ENCODE measurements at regions not wholly inside any gene's neighbourhood (a gene's known extent, or its start where the extent isn't known, plus 50 kb on each side); places are given as distances from the start of the nearest gene placed in this dataset.

DNA sequence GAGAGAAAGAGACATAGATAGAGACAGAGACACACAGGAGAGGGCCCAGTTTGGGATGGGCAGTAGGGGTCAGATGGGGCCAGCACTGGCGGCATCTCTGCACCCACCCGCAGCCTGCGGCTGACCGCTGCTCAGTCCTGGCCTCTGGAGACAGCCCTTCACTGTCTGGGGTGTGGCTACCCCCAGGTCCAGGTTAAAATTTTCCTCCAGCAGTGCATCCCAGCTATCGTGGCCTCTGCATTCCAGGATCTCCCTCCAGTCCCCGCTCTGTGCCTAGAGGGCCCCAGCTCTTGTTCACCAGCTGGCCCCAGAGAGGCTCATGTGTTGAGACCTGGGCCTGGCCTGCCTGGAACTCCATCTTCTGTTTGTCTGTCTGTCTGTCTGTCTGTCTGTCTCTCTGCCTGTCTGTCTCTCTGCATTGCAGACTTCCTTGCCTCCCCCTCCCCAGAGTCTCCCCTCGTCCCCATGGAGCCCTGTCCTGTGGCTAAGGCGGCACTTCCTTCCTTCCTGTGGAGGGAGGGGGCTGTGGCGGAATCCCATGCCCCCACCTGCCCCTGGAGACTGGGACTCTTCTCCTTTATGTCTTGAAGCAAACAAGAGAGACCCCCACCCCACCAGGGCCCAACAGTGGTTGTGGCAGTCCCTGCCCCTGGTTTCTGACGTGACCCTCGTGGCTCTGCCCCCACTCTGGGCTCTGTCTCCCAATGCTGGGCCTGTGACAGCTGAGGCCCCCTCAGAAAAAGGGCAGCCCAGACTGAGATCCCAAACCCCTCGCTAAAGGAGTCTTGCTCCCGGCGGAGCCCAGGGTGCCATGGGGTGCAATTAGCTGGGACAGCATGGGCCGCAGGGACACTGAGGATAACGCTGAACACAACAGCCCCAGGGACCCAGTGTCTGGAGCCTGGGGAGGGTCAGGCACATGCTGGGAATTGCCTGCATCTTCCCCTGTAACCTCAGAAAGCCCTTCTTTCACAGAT lies 241.8 kb downstream of the NPHP4 start:
- no peak for DNase-seq (ENCODE audit: low read depth in 2 of 2)

DNA sequence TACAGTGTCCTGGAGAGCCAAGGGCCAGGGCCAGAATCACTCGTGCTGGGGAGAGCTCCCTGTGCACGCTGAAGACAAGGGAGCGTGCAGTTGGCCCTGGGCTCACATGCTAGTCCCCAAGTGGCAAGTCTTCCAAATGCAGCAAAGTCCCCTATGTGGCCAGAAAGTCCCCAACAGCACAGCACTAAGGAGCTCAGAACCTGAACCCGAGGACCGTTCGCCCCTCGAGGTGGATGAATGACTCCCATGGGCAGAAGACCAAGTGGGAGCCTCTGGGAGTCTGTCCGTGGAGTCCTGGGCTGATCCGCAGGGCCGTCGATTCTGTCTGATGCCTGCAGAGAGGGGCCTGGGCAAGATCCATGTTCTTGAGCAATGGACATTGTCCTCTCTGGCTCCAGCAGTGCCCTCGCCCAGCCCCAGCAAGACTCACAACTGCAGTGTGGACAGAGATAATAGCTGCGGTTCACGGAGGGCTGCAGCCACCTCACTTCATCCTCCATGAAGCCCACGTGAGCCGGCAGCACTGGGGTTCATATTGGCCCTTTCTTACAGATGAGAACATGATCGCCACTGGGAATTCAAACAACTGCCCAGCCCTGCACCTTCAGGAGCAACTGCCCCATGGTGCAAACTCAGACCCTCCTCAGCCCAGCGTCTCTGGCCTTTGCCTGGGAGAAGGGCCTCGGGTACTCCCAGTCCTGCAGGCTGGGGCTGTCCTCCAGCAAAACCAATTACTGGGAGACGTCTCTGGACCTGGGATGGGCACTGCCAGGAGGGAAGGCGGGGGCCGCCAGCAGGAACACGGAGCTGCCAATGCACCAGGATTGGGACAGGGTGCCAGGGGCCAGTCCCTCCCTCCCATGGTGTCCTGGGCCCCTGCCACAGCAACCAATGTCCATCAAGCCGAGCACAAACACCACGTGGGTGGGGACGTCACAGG lies 243.7 kb downstream of the NPHP4 start:
- DNase-seq (ENCODE audit: low read depth in 2 of 2), result no peak

DNA sequence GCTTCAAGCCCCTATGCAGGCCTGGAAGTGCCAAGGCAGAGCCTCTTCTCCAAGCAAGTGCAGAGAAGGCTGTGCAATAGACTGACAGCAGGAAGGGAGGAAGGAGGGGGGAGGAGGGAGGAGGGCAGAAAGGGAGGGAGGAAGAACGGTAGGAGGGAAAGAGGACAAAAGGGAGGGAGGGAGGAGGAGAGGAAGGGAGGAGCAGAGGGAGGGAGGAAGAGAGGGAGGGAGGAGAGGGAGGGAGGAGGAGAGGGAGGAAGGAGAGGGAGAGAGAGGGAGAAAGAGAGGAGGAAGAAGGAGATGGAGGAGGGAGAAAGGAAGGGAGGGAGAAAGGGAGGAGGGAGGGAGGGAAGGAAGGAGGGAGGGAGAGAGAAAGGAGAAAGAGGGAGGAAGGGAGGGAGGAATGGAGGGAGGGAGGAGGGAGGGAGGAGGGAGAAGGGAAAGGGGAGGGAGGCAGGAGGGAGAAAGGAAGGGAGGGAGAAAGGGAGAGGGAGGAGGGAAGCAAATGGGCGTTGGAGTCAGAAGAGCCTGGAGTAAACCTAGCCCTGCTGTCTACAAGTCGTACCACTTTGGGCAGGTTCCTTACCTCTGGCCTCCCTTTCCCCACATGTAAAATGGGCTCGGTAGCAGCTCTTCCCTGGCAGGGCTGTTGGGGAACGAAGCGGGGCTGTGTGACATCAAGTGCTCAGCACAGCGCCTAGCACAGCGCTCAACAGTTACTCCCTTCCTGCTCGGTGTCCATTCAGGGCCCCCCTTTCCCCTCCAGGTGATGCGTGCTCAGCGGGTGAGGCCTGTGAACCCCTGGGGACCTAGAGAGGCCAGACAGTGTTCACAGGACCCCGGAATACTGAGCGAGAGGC lies 244.6 kb downstream of the NPHP4 start:
- no peak for DNase-seq (ENCODE audit: low read depth in 2 of 2)

GRCh38 chr1:5746611-5747425 lies 245.4 kb downstream of the NPHP4 start:
- DNase-seq (ENCODE audit: low read depth in 2 of 2), result no peak

GRCh38 chr1:5745800-5746610 lies 246.2 kb downstream of the NPHP4 start:
- peak; percentile 8 to 13 for DNase-seq (ENCODE audit: low read depth in 2 of 2)

DNA sequence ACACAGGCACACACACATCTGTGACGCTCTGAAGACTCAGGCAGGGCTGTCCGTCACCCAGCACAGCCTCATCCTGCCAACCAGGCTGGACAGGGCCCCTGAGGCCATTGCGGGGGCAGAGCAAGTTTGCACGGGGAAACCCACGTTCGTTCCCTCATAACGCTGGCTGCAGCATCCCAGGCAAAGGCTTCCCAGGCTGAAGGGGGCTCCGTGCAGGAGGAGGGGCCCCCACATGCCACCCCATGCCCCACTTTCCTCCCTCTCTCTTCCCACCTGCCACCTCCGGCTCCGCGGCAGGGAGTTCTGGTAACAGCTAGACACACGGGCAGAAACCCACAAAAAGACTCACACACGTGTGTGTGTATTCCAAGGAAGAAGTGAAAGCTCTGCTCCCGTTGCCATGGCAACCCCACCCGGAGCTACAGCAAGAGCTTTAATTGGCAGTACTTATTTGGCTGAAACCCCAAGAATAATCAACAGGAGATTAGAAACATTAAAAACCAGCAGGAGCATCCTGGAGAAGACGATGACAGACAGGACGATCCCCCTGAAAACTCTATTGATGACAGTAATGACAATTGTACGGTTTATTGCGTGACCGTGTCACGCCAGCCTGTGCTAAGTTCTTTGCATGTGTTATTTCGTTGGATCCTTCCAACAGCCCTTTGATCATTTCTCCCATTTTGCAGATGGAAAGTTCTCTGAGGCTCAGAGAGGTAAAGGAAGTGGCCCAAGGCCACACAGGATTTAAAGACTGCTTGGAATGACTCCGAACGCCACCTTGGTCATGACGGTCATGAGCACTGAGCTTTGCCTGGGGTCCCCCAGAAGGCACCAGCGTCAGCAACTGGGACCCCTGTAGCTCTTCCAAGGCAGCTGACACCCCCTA lies 247.1 kb downstream of the NPHP4 start:
- DNase-seq (ENCODE audit: low read depth in 2 of 2), result no peak

GRCh38 chr1:5744341-5744740 lies 247.9 kb downstream of the NPHP4 start:
- DNase-seq (ENCODE audit: low read depth in 2 of 2), result no peak

DNA sequence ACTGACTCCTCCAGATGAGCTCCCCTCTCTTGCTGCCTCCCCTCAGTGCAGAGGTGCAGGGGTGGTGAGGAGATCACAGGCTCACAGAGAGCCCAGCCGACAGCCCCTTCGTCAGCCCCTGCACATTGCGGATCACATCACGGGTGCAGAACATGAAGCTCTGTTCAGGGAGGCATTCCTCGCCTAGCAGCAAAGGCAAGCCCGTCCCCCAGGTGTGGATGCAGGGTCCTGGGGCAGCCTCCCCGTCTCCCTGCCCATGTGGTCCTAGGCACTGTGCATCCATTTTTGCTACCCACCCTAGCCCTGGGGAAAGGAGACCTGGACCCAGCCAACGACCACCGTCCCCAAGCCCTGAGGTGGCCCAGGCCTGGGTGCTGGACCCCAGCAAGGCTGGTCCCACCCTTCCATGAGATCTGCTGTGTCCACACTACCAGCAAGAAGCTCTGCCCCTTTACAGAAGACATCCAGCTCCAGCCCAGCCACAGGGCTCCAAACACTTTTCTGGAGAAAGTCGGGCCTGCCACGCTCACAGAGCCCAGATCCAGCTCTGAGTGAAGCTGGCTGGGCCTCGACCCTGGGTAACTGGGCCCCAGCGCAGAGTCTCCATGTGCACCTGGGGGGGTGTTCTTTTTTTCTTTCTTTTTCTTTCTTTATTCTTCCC lies 248.7 kb downstream of the NPHP4 start:
- no peak for DNase-seq (ENCODE audit: low read depth in 2 of 2)

- no peak for DNase-seq (ENCODE audit: low read depth in 2 of 2)
Observed at GRCh38 chr1:5742801-5743200, 249.4 kb downstream of the NPHP4 start.

DNA sequence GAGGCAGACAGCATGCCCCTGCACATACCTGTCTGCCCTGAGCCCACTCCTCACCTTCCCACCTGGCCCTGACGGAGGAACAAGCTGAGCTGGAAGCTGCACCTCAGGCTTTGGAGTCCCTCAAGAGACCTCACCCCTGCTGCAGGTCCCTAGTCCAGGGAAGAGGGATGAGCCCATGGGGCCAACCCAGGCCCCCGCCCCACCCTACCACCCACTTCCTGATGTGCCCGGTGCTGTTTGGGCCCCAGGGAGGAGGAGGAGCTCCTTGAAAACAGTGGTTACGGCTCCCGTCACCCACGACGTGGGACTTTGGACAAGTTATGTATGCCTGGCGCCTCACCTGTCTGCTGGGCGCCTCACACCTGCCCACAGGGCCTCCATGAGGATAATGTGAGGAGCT lies 250.2 kb downstream of the NPHP4 start:
- DNase-seq (ENCODE audit: low read depth in 2 of 2), result no peak

DNA sequence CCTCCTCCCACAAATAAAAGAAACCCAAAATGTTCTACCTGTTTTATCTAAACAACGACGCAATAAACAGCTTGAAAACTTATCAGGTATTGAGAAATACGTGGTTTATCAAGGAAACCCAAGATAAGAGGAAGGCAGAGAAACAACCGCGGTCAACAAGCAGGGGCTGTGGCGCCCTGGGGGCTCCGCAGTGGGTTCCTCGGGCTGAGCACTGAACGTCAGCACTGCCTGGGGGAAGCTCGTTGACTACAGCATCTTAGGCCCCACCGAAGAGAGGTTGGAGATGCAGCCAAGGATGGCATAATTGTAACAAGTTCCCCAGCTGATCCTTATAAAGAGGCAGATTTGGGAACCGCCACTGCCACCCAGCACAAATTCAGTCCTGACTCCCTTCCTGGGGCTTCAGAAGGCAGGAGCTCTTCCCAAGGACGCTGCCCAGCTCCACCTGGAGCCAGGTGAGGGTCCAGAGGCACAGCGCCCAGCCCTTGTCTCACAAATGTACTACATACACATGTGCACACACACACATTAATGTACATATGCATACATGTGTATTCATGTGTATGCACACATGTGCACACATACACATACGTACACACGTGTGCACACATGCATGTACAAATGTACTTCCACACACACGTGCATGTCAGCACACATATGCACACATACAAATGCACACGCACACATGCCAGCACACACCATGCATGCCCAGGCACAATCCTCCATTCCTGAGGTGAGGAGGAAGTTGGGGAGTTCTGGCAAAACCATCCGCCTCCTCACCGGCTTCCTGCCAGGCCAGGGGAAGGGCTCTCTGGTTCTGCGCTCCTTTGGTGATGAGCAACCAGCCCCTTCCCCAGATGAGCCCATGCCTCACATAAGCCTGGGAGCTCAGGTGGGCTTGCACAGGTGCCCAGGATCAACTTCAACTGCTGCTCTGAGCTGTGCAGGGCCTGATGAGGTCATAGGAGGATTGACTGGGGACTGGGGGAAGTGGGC lies 251.1 kb downstream of the NPHP4 start:
- DNase-seq (ENCODE audit: low read depth in 2 of 2), result no peak

DNA sequence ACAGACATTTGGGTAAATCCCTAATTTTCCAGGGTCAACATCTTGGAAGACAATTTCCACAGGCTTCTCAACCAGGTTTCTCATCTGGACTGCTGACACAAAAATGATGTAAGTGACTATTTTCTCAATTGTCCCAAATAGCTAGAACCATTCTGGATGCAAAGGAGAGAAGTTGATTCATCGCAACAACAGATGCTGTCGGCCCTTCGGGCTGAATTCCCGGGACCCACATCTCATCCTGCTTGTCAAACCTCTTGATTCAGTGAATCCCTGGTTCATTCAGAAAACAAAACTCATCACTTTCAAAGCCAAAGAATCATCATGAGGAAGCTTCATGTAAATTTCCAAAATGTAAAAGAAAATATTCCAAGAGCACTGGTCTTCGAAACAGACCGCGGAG lies 251.8 kb downstream of the NPHP4 start:
- DNase-seq (ENCODE audit: low read depth in 2 of 2), result no peak

DNA sequence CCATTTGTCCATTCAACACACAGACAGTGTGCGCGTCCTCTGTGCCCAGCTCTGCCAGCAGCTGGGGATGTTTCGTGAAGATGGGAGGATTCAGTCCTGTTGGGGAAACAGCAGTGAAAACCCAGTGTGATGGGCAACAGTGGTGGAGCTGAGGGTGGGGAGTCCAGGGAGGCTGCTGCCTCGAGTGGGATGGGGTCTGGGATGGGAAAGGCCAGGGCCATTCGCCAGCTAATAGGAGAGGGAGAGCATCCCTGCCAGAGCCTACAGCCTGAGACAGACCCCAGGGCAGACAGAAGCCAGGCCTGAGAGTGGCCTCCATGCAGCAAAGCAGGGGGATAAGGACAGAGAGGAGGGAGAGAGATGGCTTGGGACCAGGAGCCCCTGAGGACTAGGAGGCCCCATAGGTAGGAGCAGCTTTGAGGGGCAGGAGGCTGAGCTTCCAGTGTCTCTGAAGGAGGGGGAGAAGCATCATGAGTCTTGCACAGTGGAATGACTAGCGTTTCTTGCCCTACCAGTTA lies 252.6 kb downstream of the NPHP4 start:
- DNase-seq (ENCODE audit: low read depth in 2 of 2), result no peak

- no peak for DNase-seq (ENCODE audit: low read depth in 2 of 2)
Observed at GRCh38 chr1:5738911-5739462, 253.2 kb downstream of the NPHP4 start.

DNA sequence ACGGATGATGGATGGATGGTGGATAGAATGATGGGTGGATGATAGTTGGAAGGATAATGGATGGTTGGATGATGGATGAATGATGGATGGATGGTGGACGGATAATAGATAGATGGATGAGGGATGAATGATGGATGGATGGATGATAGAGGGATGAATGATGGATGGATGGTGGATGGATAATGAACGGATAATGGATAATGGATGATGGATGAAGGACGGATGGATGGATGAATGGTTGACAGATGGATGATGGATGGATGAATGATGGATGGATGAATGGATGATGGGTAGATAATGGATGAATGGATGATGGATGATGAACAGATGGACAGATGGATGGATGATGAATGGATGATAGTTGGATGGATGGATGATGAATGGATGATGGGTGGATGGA lies 255.1 kb downstream of the NPHP4 start:
- DNase-seq (ENCODE audit: low read depth in 2 of 2), result no peak

GRCh38 chr1:5734996-5735395 lies 257.2 kb downstream of the NPHP4 start:
- DNase-seq (ENCODE audit: low read depth in 2 of 2), result no peak
